ENCODE measurements at regions not wholly inside any gene's neighbourhood (a gene's known extent, or its start where the extent isn't known, plus 50 kb on each side); places are given as distances from the start of the nearest gene placed in this dataset.

GRCh38 chr11:122193457-122193856 is 77.4 kb upstream of the BLID start:
- intact Hi-C loops (cut with DNase I): no loop called here
- 85 to 97% (median 97%) methylated on average over 1 of the region's 1 CpG for WGBS, 3 donors

GRCh38 chr11:122192634-122193255 is 76.7 kb upstream of the BLID start:
- no peaks in the 10 kb centered on the region for H3K27me3 ChIP-seq
- no peak overlapping the region for H3K27ac ChIP-seq
- no peak for TF ChIP-seq EP300 (IDR thresholded peaks at IDR 0.05)
- TF ChIP-seq POLR2A (IDR thresholded peaks at IDR 0.05): no peak
- TF ChIP-seq CTCF (IDR thresholded peaks at IDR 0.05): no peak
- peaks cover 13% of the 10 kb centered on the region for H3K4me1 ChIP-seq (ENCODE audit: insufficient read depth)
- H3K36me3 ChIP-seq: no peaks in the 10 kb centered on the region
- intact Hi-C loops (cut with DNase I): no loop called here
- no peak overlapping the region for H3K4me3 ChIP-seq
- WGBS, 3 donors: 66 to 79% (median 75%) methylated on average over 3 of the region's 3 CpGs
- no peaks in the 10 kb centered on the region for H3K9me3 ChIP-seq
- DNase-seq: no peak

More at GRCh38 chr11:122193457-122193856, 77.4 kb upstream of the BLID start:
- H3K27me3 ChIP-seq: no peaks in the 10 kb centered on the region
- H3K36me3 ChIP-seq: no peaks in the 10 kb centered on the region
- H3K4me3 ChIP-seq: no peak overlapping the region
- DNase-seq: no peak
- peaks cover 13% of the 10 kb centered on the region for H3K4me1 ChIP-seq (ENCODE audit: insufficient read depth)
- no peak overlapping the region for H3K27ac ChIP-seq
- TF ChIP-seq EP300 (IDR thresholded peaks at IDR 0.05) (no peak), CTCF (IDR thresholded peaks at IDR 0.05) (no peak), POLR2A (IDR thresholded peaks at IDR 0.05) (no peak)
- H3K9me3 ChIP-seq: no peaks in the 10 kb centered on the region

- intact Hi-C loops (cut with DNase I): no loop called here
- no peak for DNase-seq
- H3K4me1 ChIP-seq (ENCODE audit: insufficient read depth): peaks cover 8% of the 10 kb centered on the region
- H3K27ac ChIP-seq: no peak overlapping the region
- 93 to 98% (median 95%) methylated on average over 2 of the region's 2 CpGs for WGBS, 3 donors
- TF ChIP-seq CTCF (IDR thresholded peaks at IDR 0.05) (no peak), EP300 (IDR thresholded peaks at IDR 0.05) (no peak)
- H3K9me3 ChIP-seq: no peaks in the 10 kb centered on the region
- no peak overlapping the region for H3K4me3 ChIP-seq
- H3K36me3 ChIP-seq: no peaks in the 10 kb centered on the region
- H3K27me3 ChIP-seq: no peaks in the 10 kb centered on the region
Measured at GRCh38 chr11:122190768-122191167, 74.8 kb upstream of the BLID start.

- Histone ChIP-seq H3K36me3 (no peaks in the 10 kb centered on the region), H3K4me1 (ENCODE audit: insufficient read depth) (peaks cover 7% of the 10 kb centered on the region), H3K4me3 (no peak overlapping the region), H3K27me3 (no peaks in the 10 kb centered on the region), H3K9me3 (no peaks in the 10 kb centered on the region), H3K27ac (no peak overlapping the region)
- TF ChIP-seq CTCF (IDR thresholded peaks at IDR 0.05): no peak
- TF ChIP-seq EP300 (IDR thresholded peaks at IDR 0.05): no peak
- DNase-seq: no peak
- intact Hi-C loops (cut with DNase I): no loop called here
- WGBS, 3 donors: 49 to 63% (median 62%) methylated on average over 2 of the region's 2 CpGs
Measured at GRCh38 chr11:122189229-122189628, 73.2 kb upstream of the BLID start.

Data from ovary (tissue), 7 donors.